ENCODE measurements at regions not wholly inside any gene's neighbourhood (a gene's known extent, or its start where the extent isn't known, plus 50 kb on each side); places are given as distances from the start of the nearest gene placed in this dataset.

DNA sequence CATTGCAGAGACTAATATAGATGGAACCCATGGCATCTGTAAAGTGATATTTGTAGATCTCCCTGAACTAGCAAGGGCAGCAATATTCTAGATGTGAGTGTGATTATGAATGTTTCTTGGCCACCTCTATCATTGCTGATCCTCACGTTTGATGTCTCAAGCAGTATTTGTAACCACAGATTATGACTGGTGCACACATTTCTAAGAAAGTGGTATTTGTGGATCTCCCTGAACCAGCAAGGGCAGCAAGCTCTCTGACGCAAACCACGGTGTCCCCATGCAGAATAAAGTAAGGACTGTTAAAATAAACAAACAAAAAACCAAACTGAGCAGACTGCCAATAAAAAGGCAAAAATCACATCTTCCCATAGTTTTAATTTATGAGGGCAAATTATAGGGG is 301.3 kb downstream of the CSNK1G3 start:
- in situ Hi-C loops (cut with MboI; ENCODE audit: low pct_unique_long_range_greater_than_20kb in 2 of 9, low sequenced_read_pairs in 9 of 9, unreplicated experiment in 9 of 9), result no loop called here

DNA sequence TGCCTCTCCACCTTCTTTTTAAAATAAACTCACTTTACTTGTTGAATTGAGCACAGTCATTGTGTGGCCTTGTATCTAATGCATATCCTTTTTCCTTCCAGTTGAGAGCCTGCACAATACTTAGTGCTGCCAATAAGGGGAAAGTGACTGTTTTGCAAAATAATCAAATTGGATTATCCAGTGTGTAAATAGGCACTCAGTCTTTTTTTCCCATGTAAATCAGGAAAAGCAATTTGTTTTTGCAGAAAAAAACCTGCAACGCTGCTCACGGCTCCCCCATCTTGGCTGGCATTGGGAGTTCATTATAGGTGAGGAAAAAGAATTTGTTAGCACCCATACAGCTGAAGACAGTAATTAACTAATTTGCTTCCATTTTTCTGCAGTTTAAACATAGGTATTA is 299.9 kb downstream of the CSNK1G3 start:
- no peak for ATAC-seq (replicated peaks in 6 of 8)
- 17 to 100% (median 60%) methylated on average over 1 to 2 of the region's 2 CpGs; no CpG with 5 or more reads in 3 of the 10 experiments for WGBS, 10 experiments
- no peak overlapping the region for H3K4me3 ChIP-seq
- peaks cover 89 to 97% of the 10 kb centered on the region in 2 donors for H3K4me1 ChIP-seq (replicated peaks in 1 of 2)
- in situ Hi-C loops (cut with MboI; ENCODE audit: low pct_unique_long_range_greater_than_20kb in 2 of 9, low sequenced_read_pairs in 9 of 9, unreplicated experiment in 9 of 9), result no loop called here
- H3K27ac ChIP-seq, result no peak overlapping the region

More for the DNA sequence above, 301.3 kb downstream of the CSNK1G3 start:
- Histone ChIP-seq H3K27ac (peak overlapping the region in 1 of 2 donors; percentile 80), H3K4me1 (replicated peaks in 1 of 2) (peaks cover 75 to 82% of the 10 kb centered on the region in 2 donors), H3K4me3 (no peak overlapping the region)
- no peak for ATAC-seq (replicated peaks in 6 of 8)
- 73 to 94% (median 92%) methylated on average over 2 to 3 of the region's 3 CpGs; no CpG with 5 or more reads in 3 of the 10 experiments for WGBS, 10 experiments

GRCh38 chr5:123810746-123811340 is 298.9 kb downstream of the CSNK1G3 start:
- peak overlapping the region; percentile 55 to 62 for H3K27ac ChIP-seq
- 40 to 100% (median 87%) methylated on average over 2 to 7 of the region's 8 CpGs; no CpG with 5 or more reads in 1 of the 10 experiments for WGBS, 10 experiments
- no peak overlapping the region for H3K4me3 ChIP-seq
- no peak for ATAC-seq (replicated peaks in 6 of 8)
- H3K4me1 ChIP-seq (replicated peaks in 1 of 2), result peaks cover 93 to 97% of the 10 kb centered on the region in 2 donors
- in situ Hi-C loops (cut with MboI; ENCODE audit: low pct_unique_long_range_greater_than_20kb in 2 of 9, low sequenced_read_pairs in 9 of 9, unreplicated experiment in 9 of 9), result no loop called here

DNA sequence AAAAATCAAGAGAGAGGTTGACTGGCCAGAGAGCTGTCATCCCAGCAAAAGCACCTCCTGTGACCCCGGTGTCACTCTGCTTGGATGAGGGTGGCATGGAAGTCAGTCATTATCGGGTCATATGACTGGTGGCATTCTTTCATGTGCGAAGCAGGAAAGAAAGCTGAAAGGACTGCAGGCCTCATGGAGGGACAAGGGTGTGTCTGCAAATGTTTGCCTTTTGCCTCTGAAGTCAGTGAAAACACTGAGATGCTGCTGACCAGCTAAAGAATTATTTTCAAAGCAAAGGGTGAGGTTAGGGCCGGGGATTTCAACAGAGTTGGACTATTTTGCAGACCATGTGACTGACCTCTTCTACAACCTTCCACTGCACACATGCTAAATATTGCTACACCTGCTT is 298.3 kb downstream of the CSNK1G3 start:
- peak in 2 of 8 experiments; percentile 43 to 74 for ATAC-seq (replicated peaks in 6 of 8)
- Histone ChIP-seq H3K27ac (peak overlapping the region; percentile 3 to 32), H3K4me3 (no peak overlapping the region), H3K4me1 (replicated peaks in 1 of 2) (peaks cover 88 to 91% of the 10 kb centered on the region in 2 donors)
- 0 to 47% (median 4%) methylated on average over 1 to 4 of the region's 4 CpGs; no CpG with 5 or more reads in 3 of the 10 experiments for WGBS, 10 experiments
- in situ Hi-C loops (cut with MboI; ENCODE audit: low pct_unique_long_range_greater_than_20kb in 2 of 9, low sequenced_read_pairs in 9 of 9, unreplicated experiment in 9 of 9), result no loop called here

GRCh38 chr5:123809594-123810221 is 297.7 kb downstream of the CSNK1G3 start:
- Histone ChIP-seq H3K4me1 (replicated peaks in 1 of 2) (peaks cover 83 to 85% of the 10 kb centered on the region in 2 donors), H3K4me3 (no peak overlapping the region), H3K27ac (peak overlapping the region; percentile 32 to 61)
- in situ Hi-C loops (cut with MboI; ENCODE audit: low pct_unique_long_range_greater_than_20kb in 2 of 9, low sequenced_read_pairs in 9 of 9, unreplicated experiment in 9 of 9), result no loop called here
- 0 to 63% (median 17%) methylated on average over 2 to 6 of the region's 7 CpGs; no CpG with 5 or more reads in 1 of the 10 experiments for WGBS, 10 experiments
- peak in 5 of 8 experiments; percentile 1 to 51 (median 29) for ATAC-seq (replicated peaks in 6 of 8)

GRCh38 chr5:123808461-123809380 is 296.7 kb downstream of the CSNK1G3 start:
- Histone ChIP-seq H3K4me1 (replicated peaks in 1 of 2) (peaks cover 73 to 76% of the 10 kb centered on the region in 2 donors), H3K4me3 (no peak overlapping the region), H3K27ac (peak overlapping the region; percentile 44 to 61)
- ATAC-seq (replicated peaks in 6 of 8), result no peak
- WGBS, 10 experiments, result 17 to 100% (median 55%) methylated on average over 3 to 8 of the region's 9 CpGs; no CpG with 5 or more reads in 1 of the 10 experiments
- in situ Hi-C loops (cut with MboI; ENCODE audit: low pct_unique_long_range_greater_than_20kb in 2 of 9, low sequenced_read_pairs in 9 of 9, unreplicated experiment in 9 of 9), result no loop called here

DNA sequence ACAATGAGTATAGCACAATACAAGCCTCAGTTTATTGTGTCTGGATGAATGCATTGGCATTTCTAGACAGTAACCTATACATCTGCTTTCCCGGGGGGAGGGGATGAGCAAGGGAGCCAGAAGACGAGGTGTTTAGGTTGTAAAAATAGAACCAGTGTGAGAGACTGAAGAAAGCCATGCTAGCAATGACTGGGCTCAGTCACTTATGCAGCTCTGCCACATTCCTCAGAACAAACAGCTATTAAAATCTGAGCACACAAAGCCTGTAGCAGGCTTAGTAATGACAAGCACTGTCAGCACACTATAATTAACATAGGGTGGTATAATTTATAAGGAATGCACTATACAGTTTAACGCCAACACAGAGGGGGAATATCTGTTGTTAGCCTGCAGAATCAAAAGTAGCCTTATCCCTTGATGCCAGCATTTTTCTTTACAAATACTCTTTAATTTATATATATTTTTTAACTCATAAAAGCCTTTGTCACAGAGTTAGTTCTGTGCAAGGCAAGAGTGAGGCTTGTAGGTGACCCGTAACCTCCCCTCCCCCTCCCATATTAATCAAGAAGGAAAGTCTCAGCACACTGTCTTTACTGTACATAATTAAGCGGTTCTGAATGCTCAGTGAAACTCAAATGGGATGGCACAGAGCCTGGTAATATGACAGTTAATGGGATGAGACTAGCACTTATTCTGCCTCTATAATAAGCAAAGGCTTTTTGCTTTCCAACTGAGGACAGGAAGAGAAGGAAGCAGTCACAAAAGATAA is 295.4 kb downstream of the CSNK1G3 start:
- in situ Hi-C loops (cut with MboI; ENCODE audit: low pct_unique_long_range_greater_than_20kb in 2 of 9, low sequenced_read_pairs in 9 of 9, unreplicated experiment in 9 of 9), result no loop called here
- ATAC-seq (replicated peaks in 6 of 8), result peak; percentile 54 to 93 (median 80)
- H3K27ac ChIP-seq, result peak overlapping the region; percentile 19 to 61
- 8 to 52% (median 26%) methylated on average over 2 to 5 of the region's 5 CpGs; no CpG with 5 or more reads in 2 of the 10 experiments for WGBS, 10 experiments
- H3K4me3 ChIP-seq, result no peak overlapping the region
- peaks cover 61 to 65% of the 10 kb centered on the region in 2 donors for H3K4me1 ChIP-seq (replicated peaks in 1 of 2)

- H3K4me3 ChIP-seq, result no peak overlapping the region
- peaks cover 55 to 65% of the 10 kb centered on the region in 2 donors for H3K4me1 ChIP-seq (replicated peaks in 1 of 2)
- WGBS, 10 experiments, result 0 to 60% (median 40%) methylated on average over 1 of the region's 1 CpG; no CpG with 5 or more reads in 3 of the 10 experiments
- ATAC-seq (replicated peaks in 6 of 8), result no peak
- in situ Hi-C loops (cut with MboI; ENCODE audit: low pct_unique_long_range_greater_than_20kb in 2 of 9, low sequenced_read_pairs in 9 of 9, unreplicated experiment in 9 of 9), result no loop called here
- peak overlapping the region; percentile 19 to 61 for H3K27ac ChIP-seq
Measured at GRCh38 chr5:123806644-123807043, 294.7 kb downstream of the CSNK1G3 start.

DNA sequence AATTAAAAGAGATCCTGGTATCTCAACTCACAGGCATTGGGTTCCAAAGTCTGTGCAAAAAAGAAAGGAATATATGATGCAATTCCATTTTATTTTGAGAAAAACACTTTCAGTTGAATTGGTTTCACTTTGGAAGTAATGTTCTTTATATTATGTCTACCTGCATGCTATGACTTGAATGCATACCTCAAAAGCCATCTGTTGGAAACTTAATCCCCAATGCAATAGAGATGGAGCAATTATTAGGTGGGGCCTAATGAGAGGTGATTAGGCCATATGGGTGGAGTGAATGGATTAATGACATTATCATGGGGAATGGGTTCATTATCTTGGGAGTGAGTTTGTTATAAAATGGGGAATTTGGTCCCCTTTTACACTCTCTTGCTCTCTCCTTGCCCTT is 293.3 kb downstream of the CSNK1G3 start:
- in situ Hi-C loops (cut with MboI; ENCODE audit: low pct_unique_long_range_greater_than_20kb in 2 of 9, low sequenced_read_pairs in 9 of 9, unreplicated experiment in 9 of 9), result no loop called here
- Histone ChIP-seq H3K4me1 (replicated peaks in 1 of 2) (peaks cover 42 to 55% of the 10 kb centered on the region in 2 donors), H3K27ac (no peak overlapping the region), H3K4me3 (no peak overlapping the region)
- no peak for ATAC-seq (replicated peaks in 6 of 8)

DNA sequence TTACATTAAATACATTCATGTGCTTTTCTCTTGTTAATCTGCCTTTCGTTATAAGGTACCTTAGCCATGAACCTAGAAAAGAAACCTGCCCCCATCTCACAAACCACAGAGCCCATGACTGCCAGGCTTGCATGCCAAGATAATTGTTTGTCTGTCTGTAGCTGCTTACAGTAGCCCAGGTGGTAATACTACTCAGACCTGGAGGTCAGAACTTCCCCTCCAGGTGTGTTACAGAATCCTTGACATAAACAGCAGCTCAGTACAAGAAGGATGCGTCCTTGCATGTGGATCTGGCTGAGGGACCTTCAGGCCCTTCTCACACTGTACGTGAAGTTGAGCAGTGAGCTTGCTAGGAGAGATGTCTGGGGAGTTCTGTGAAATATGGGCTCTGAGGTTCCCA is 291.4 kb downstream of the CSNK1G3 start:
- no peak overlapping the region for H3K27ac ChIP-seq
- H3K4me3 ChIP-seq, result no peak overlapping the region
- H3K4me1 ChIP-seq (replicated peaks in 1 of 2), result peaks cover 22 to 36% of the 10 kb centered on the region in 2 donors
- ATAC-seq (replicated peaks in 6 of 8), result no peak
- in situ Hi-C loops (cut with MboI; ENCODE audit: low pct_unique_long_range_greater_than_20kb in 2 of 9, low sequenced_read_pairs in 9 of 9, unreplicated experiment in 9 of 9), result no loop called here
- 64 to 100% (median 89%) methylated on average over 1 to 3 of the region's 3 CpGs; no CpG with 5 or more reads in 3 of the 10 experiments for WGBS, 10 experiments

GRCh38 chr5:123802298-123802951 is 290.4 kb downstream of the CSNK1G3 start:
- Histone ChIP-seq H3K4me3 (no peak overlapping the region), H3K27ac (no peak overlapping the region), H3K4me1 (replicated peaks in 1 of 2) (peaks cover 13 to 27% of the 10 kb centered on the region in 2 donors)
- in situ Hi-C loops (cut with MboI; ENCODE audit: low pct_unique_long_range_greater_than_20kb in 2 of 9, low sequenced_read_pairs in 9 of 9, unreplicated experiment in 9 of 9), result no loop called here
- 33 to 81% (median 54%) methylated on average over 2 to 4 of the region's 4 CpGs for WGBS, 10 experiments
- ATAC-seq (replicated peaks in 6 of 8), result peak in 6 of 8 experiments; percentile 12 to 73 (median 28)

- Histone ChIP-seq H3K27ac (no peak overlapping the region), H3K4me3 (no peak overlapping the region), H3K4me1 (replicated peaks in 1 of 2) (peaks cover 0 to 14% of the 10 kb centered on the region in 2 donors)
- peak in 1 of 8 experiments; percentile 36 for ATAC-seq (replicated peaks in 6 of 8)
- WGBS, 10 experiments, result 11 to 100% (median 50%) methylated on average over 1 of the region's 1 CpG; no CpG with 5 or more reads in 1 of the 10 experiments
- in situ Hi-C loops (cut with MboI; ENCODE audit: low pct_unique_long_range_greater_than_20kb in 2 of 9, low sequenced_read_pairs in 9 of 9, unreplicated experiment in 9 of 9), result no loop called here
Measured at GRCh38 chr5:123800640-123801039, 288.7 kb downstream of the CSNK1G3 start.

All from motor neuron (in vitro differentiated cells).